Upper lobe of left lung (tissue), 6 donors: ENCODE measurements at regions not wholly inside any gene's neighbourhood (a gene's known extent, or its start where the extent isn't known, plus 50 kb on each side); places are given as distances from the start of the nearest gene placed in this dataset.

Experiments
- ATAC-seq, 2 donors: fragments of 200-7000 bp; cut with Tn5 transposase; one replicate each; pipeline ENCODE4 v1.9.1; 2022; ENCODE audit warnings: mild to moderate bottlenecking in 2 of 2, moderate library complexity in 2 of 2; ENCODE audit not compliant: low FRiP score in 2 of 2
- DNase-seq, 2 donors: peaks; one replicate each; pipeline ENCODE4 v3.0.0-alpha.2; 2019 to 2020
- H3K27ac ChIP-seq, 4 donors: fragments of 200-600 bp; sonication (generic); one replicate each; pipeline ENCODE4 v1.5.1; 2016 to 2019
- H3K27me3 ChIP-seq, 4 donors: fragments of 200-600 bp; sonication (generic); one replicate each; pipeline ENCODE4 v1.5.1; 2017 to 2019
- H3K36me3 ChIP-seq, 4 donors: fragments of 200-600 bp; sonication (generic); one replicate each; pipeline ENCODE4 v1.5.1; 2016 to 2019
- H3K4me1 ChIP-seq, 4 donors: fragments of 200-600 bp; sonication (generic); one replicate each; pipeline ENCODE4 v1.5.1; 2018 to 2019
- H3K4me3 ChIP-seq, 4 donors: fragments of 200-600 bp; sonication (generic); one replicate each; pipeline ENCODE4 v1.5.1; 2017 to 2019; ENCODE audit warnings: mild to moderate bottlenecking in 2 of 4, moderate library complexity in 1 of 4
- H3K9me3 ChIP-seq, 4 donors: fragments of 200-600 bp; sonication (generic); one replicate each; pipeline ENCODE4 v1.5.1; 2018 to 2019
- EP300 ChIP-seq, 4 donors: sonication (generic); formaldehyde crosslinking; IDR thresholded peaks; one replicate each; pipeline ENCODE4 v1.5.1; 2017; ENCODE audit warnings: antibody characterized with exemption in 4 of 4, control low read depth in 2 of 4
- POLR2A ChIP-seq, 4 donors: fragments of 450-650 bp; IDR thresholded peaks; one replicate each; pipeline ENCODE4 v1.5.1; 2016 to 2017; ENCODE audit warnings: antibody characterized with exemption in 4 of 4, mild to moderate bottlenecking in 2 of 4
- POLR2AphosphoS5 ChIP-seq, 2 donors: sonication (generic); formaldehyde crosslinking; IDR thresholded peaks; one replicate each; pipeline ENCODE4 v1.5.1; 2017; ENCODE audit warnings: antibody characterized with exemption in 2 of 2
- WGBS, 2 donors: methylation state at CpG; one replicate each; pipeline ENCODE4 v1.1.5; 2017 to 2018; 5-methylcytosine and 5-hydroxymethylcytosine counted together
- TF ChIP-seq, protein P1 (sequence below), 6 experiments: fragments of 450-650 bp in 4 of 6; fragments of 200-600 bp in 2 of 6; sonication (generic) in 2 of 6; IDR thresholded peaks; one replicate each; pipeline ENCODE4 v1.5.1; 2016 to 2019; ENCODE audit warnings: antibody characterized with exemption in 6 of 6
- donor health status: DM: no; HTN: no; CAD: no; lungs with moderate emphysema.
- donor health status: DM: no; HTN: yes; CAD: no; lungs with severe emphysema.

DNA sequence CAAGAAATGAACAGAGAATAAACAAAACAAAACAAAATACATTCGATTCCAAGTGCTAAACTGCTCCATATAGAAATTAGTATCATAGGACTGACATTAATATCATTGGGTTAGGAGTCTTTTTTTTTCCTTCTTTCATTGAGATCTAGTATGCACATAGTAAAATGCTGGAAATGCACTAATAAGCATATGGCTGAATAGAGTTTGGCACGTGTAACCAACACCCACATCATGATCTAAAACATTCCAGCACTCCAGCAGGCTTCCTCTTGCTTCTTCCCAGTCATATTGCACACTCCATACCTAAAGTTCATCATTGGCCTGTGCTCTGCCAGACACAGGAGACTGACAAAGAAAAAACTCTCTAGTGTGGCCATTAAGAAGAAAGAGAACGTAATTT is 117.5 kb downstream of the POU4F1 start:
- DNase-seq (no peak), ATAC-seq (no peak)
- TF ChIP-seq, protein P1, sequence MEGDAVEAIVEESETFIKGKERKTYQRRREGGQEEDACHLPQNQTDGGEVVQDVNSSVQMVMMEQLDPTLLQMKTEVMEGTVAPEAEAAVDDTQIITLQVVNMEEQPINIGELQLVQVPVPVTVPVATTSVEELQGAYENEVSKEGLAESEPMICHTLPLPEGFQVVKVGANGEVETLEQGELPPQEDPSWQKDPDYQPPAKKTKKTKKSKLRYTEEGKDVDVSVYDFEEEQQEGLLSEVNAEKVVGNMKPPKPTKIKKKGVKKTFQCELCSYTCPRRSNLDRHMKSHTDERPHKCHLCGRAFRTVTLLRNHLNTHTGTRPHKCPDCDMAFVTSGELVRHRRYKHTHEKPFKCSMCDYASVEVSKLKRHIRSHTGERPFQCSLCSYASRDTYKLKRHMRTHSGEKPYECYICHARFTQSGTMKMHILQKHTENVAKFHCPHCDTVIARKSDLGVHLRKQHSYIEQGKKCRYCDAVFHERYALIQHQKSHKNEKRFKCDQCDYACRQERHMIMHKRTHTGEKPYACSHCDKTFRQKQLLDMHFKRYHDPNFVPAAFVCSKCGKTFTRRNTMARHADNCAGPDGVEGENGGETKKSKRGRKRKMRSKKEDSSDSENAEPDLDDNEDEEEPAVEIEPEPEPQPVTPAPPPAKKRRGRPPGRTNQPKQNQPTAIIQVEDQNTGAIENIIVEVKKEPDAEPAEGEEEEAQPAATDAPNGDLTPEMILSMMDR (IDR thresholded peaks at IDR 0.05): no peak
- TF ChIP-seq POLR2AphosphoS5 (IDR thresholded peaks at IDR 0.05) (no peak), EP300 (IDR thresholded peaks at IDR 0.05) (no peak), POLR2A (IDR thresholded peaks at IDR 0.05) (no peak)
- no peaks in the 10 kb centered on the region for H3K36me3 ChIP-seq
- H3K9me3 ChIP-seq: no peaks in the 10 kb centered on the region
- 78 to 79% methylated on average over 3 of the region's 3 CpGs for WGBS, 2 donors
- H3K27me3 ChIP-seq: no peaks in the 10 kb centered on the region
- no peaks in the 10 kb centered on the region for H3K4me1 ChIP-seq
- no peak overlapping the region for H3K4me3 ChIP-seq
- H3K27ac ChIP-seq: no peak overlapping the region

DNA sequence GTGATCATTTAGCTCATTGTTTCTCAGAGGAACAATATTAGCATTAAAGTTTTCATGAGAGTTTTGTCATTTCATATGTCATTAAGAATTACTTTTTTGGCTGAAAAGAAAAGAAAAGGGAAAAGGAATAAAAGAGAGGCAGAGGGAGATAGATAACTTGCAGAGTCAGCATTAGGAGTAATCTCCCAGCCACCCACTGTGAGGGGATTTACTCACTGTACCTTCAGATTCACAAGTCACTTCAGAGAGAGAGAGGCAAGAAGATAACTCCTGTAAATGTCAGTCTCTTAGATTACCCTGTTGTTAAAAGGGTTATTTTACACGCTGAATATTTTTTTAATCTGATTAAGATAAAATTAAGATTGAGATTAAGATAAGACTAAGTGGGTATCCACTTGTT is 125.2 kb downstream of the POU4F1 start:
- no peak overlapping the region for H3K27ac ChIP-seq
- no peak for DNase-seq
- no peaks in the 10 kb centered on the region for H3K27me3 ChIP-seq
- no peaks in the 10 kb centered on the region for H3K36me3 ChIP-seq
- H3K9me3 ChIP-seq: no peaks in the 10 kb centered on the region
- H3K4me3 ChIP-seq: no peak overlapping the region
- 58 to 68% methylated on average over 1 of the region's 1 CpG for WGBS, 2 donors
- no peaks in the 10 kb centered on the region for H3K4me1 ChIP-seq
- ATAC-seq: no peak
- no peak for TF ChIP-seq EP300 (IDR thresholded peaks at IDR 0.05)
- no peak for TF ChIP-seq POLR2A (IDR thresholded peaks at IDR 0.05)
- TF ChIP-seq POLR2AphosphoS5 (IDR thresholded peaks at IDR 0.05): no peak
- TF ChIP-seq, protein P1 (IDR thresholded peaks at IDR 0.05): no peak

DNA sequence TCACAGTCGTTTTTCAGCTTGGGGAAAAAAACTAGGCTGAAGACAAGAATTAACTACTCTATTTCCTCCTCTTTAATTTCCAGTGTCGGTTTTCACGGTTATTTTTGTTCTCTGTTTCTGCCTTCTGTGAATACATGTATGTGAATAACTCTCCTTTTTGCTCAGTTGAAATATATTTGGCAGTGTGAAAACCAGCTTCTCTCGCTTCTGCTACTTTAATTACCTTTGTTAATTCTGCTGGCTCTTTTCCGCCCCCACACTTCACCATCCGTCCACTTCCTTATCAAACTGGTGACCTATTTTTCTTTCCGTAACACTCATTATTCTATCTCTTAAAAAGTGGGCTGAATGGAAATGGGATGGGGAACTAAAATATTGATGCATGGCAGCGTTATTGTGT is 126.4 kb downstream of the POU4F1 start:
- 73 to 77% methylated on average over 8 of the region's 8 CpGs for WGBS, 2 donors
- H3K9me3 ChIP-seq: no peaks in the 10 kb centered on the region
- no peaks in the 10 kb centered on the region for H3K27me3 ChIP-seq
- TF ChIP-seq EP300 (IDR thresholded peaks at IDR 0.05): no peak
- TF ChIP-seq, protein P1 (IDR thresholded peaks at IDR 0.05): no peak
- no peak for TF ChIP-seq POLR2A (IDR thresholded peaks at IDR 0.05)
- TF ChIP-seq POLR2AphosphoS5 (IDR thresholded peaks at IDR 0.05): no peak
- H3K4me3 ChIP-seq: no peak overlapping the region
- no peak for ATAC-seq
- no peaks in the 10 kb centered on the region for H3K4me1 ChIP-seq
- H3K27ac ChIP-seq: no peak overlapping the region
- no peaks in the 10 kb centered on the region for H3K36me3 ChIP-seq
- no peak for DNase-seq

DNA sequence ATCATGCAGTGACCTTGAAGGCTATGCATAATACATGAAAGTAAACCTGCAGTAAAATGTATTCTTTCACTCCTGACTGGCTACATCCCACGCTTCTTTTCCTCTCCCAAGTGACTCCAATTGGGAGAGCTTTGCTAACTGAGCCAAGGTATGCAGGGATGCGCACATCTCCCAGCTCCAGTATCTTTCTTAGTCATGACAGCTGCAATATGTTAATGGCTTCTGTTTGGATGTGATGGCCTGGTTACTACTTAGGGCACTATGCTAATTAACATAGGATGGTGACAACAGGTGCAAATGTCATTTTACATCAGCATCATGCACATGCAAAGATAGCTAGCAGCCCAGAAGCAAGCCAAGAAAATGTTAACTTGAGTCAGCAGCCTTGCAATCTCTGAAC is 134.7 kb downstream of the POU4F1 start:
- Histone ChIP-seq H3K36me3 (no peaks in the 10 kb centered on the region), H3K4me3 (no peak overlapping the region), H3K9me3 (no peaks in the 10 kb centered on the region), H3K4me1 (no peaks in the 10 kb centered on the region), H3K27me3 (no peaks in the 10 kb centered on the region), H3K27ac (no peak overlapping the region)
- DNase-seq: no peak
- TF ChIP-seq POLR2AphosphoS5 (IDR thresholded peaks at IDR 0.05) (no peak), EP300 (IDR thresholded peaks at IDR 0.05) (no peak), POLR2A (IDR thresholded peaks at IDR 0.05) (no peak)
- TF ChIP-seq, protein P1 (IDR thresholded peaks at IDR 0.05): no peak
- WGBS, 2 donors: 83 to 86% methylated on average over 2 of the region's 2 CpGs
- ATAC-seq: no peak

DNA sequence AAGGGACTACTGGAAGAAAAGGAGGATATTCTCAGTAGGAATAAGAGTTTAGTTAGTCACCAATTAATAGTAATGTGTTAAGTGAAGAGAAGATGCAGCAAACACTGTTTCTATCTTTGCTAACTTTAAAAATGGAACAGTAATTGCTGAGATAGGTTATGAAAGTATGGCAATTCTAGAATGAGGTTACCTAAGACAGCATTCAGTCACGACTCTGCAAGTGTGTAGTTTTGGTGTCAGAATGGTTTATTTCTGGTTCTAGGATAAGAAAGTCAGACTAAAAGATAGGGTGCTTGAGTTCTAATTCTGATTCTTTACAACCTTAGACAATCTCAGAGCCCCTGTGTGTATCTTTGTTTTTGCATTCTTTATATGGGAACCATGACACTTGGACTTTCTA is 138.1 kb downstream of the POU4F1 start:
- no peak for DNase-seq
- H3K27me3 ChIP-seq: no peaks in the 10 kb centered on the region
- no peaks in the 10 kb centered on the region for H3K9me3 ChIP-seq
- WGBS, 2 donors: 66 to 75% methylated on average over 1 of the region's 1 CpG
- H3K36me3 ChIP-seq: no peaks in the 10 kb centered on the region
- H3K4me1 ChIP-seq: no peaks in the 10 kb centered on the region
- no peak overlapping the region for H3K4me3 ChIP-seq
- no peak overlapping the region for H3K27ac ChIP-seq
- TF ChIP-seq, protein P1 (IDR thresholded peaks at IDR 0.05): no peak
- TF ChIP-seq POLR2AphosphoS5 (IDR thresholded peaks at IDR 0.05) (no peak), EP300 (IDR thresholded peaks at IDR 0.05) (no peak), POLR2A (IDR thresholded peaks at IDR 0.05) (no peak)
- ATAC-seq: no peak
